Hepatocyte (in vitro differentiated cells): ENCODE measurements at regions not wholly inside any gene's neighbourhood (a gene's known extent, or its start where the extent isn't known, plus 50 kb on each side); places are given as distances from the start of the nearest gene placed in this dataset.

ENCODE experiments used
- DNase-seq: peaks from one replicate; pipeline ENCODE4 v3.0.0-alpha.2; 2016; ENCODE audit warnings: low spot score
- H2AFZ ChIP-seq: fragments of 200-600 bp; sonication (generic); 2 replicates; pipeline ENCODE4 v1.6.0; 2016; ENCODE audit warnings: antibody characterized with exemption, mild to moderate bottlenecking
- H3K27ac ChIP-seq: fragments of 200-600 bp; sonication (generic); 2 replicates; pipeline ENCODE4 v1.5.1; 2016; ENCODE audit warnings: mild to moderate bottlenecking
- H3K27me3 ChIP-seq: fragments of 200-600 bp; sonication (generic); 2 replicates; pipeline ENCODE4 v1.6.1; 2016
- H3K36me3 ChIP-seq: fragments of 200-600 bp; sonication (generic); replicated peaks from 2 replicates; pipeline ENCODE4 v1.5.1; 2016; ENCODE audit warnings: low read depth; ENCODE audit not compliant: insufficient read depth
- H3K4me1 ChIP-seq: fragments of 200-600 bp; sonication (generic); 2 replicates; pipeline ENCODE4 v1.5.1; 2016; ENCODE audit warnings: mild to moderate bottlenecking, moderate library complexity; ENCODE audit not compliant: insufficient read depth
- H3K4me2 ChIP-seq: fragments of 200-600 bp; sonication (generic); 2 replicates; pipeline ENCODE4 v1.6.0; 2016
- H3K4me3 ChIP-seq: fragments of 200-600 bp; sonication (generic); 2 replicates; pipeline ENCODE4 v1.5.1; 2016; ENCODE audit warnings: mild to moderate bottlenecking
- H3K79me2 ChIP-seq: fragments of 200-600 bp; sonication (generic); 2 replicates; pipeline ENCODE4 v1.6.0; 2017; ENCODE audit warnings: mild to moderate bottlenecking
- H3K9me2 ChIP-seq: fragments of 200-600 bp; sonication (generic); replicated peaks from 2 replicates; pipeline ENCODE4 v1.6.0; 2017; ENCODE audit warnings: mild to moderate bottlenecking; ENCODE audit not compliant: insufficient read depth
- H3K9me3 ChIP-seq: fragments of 200-600 bp; sonication (generic); 2 replicates; pipeline ENCODE4 v1.5.1; 2016; ENCODE audit warnings: low read depth, mild to moderate bottlenecking
- H4K20me1 ChIP-seq: fragments of 200-600 bp; sonication (generic); 2 replicates; pipeline ENCODE4 v1.6.0; 2016; ENCODE audit warnings: mild to moderate bottlenecking; ENCODE audit not compliant: insufficient read depth, poor library complexity, severe bottlenecking
- CTCF ChIP-seq: fragments of 200-600 bp; sonication (generic); IDR thresholded peaks from 2 replicates; pipeline ENCODE4 v1.5.1; 2016; ENCODE audit warnings: antibody characterized with exemption, mild to moderate bottlenecking; ENCODE audit not compliant: poor library complexity
- EZH2 ChIP-seq: fragments of 200-600 bp; sonication (generic); IDR thresholded peaks from 2 replicates; pipeline ENCODE4 v1.6.1; 2016; ENCODE audit warnings: antibody characterized with exemption, mild to moderate bottlenecking, borderline replicate concordance
- EZH2phosphoT487 ChIP-seq: fragments of 200-600 bp; sonication (generic); IDR thresholded peaks from one replicate; pipeline ENCODE4 v1.6.1; 2018; ENCODE audit warnings: antibody characterized with exemption, mild to moderate bottlenecking, low read depth, moderate library complexity; ENCODE audit not compliant: unreplicated experiment, severe bottlenecking
- WGBS: methylation state at CpG from one replicate; pipeline ENCODE4 v1.1.6; 2016; ENCODE audit warnings: low lambda C conversion rate; ENCODE audit errors: missing lambda C conversion rate; 5-methylcytosine and 5-hydroxymethylcytosine counted together

GRCh38 chr15:37652646-37653417 is 281.6 kb upstream of the TMCO5A start:
- Histone ChIP-seq H3K4me3 (no peak overlapping the region), H3K9me2 (no peaks in the 10 kb centered on the region), H2AFZ (no peak overlapping the region), H3K27me3 (no peaks in the 10 kb centered on the region), H4K20me1 (no peaks in the 10 kb centered on the region), H3K9me3 (no peaks in the 10 kb centered on the region), H3K4me2 (no peak overlapping the region), H3K79me2 (no peaks in the 10 kb centered on the region), H3K4me1 (no peaks in the 10 kb centered on the region), H3K36me3 (no peaks in the 10 kb centered on the region), H3K27ac (no peak overlapping the region)
- no peak for TF ChIP-seq CTCF
- no peak for TF ChIP-seq EZH2phosphoT487
- TF ChIP-seq EZH2, result no peak
- 92% methylated on average over 2 of the region's 2 CpGs for WGBS
- no peak for DNase-seq

GRCh38 chr15:37678124-37678523 is 256.3 kb upstream of the TMCO5A start:
- H2AFZ ChIP-seq, result no peak overlapping the region
- no peaks in the 10 kb centered on the region for H3K27me3 ChIP-seq
- H3K4me3 ChIP-seq, result no peak overlapping the region
- DNase-seq, result no peak
- 62% methylated on average over 3 of the region's 3 CpGs for WGBS
- H3K36me3 ChIP-seq, result no peaks in the 10 kb centered on the region
- no peaks in the 10 kb centered on the region for H3K9me2 ChIP-seq
- H3K79me2 ChIP-seq, result no peaks in the 10 kb centered on the region
- H3K27ac ChIP-seq, result no peak overlapping the region
- H3K4me2 ChIP-seq, result no peak overlapping the region
- no peaks in the 10 kb centered on the region for H3K9me3 ChIP-seq
- H4K20me1 ChIP-seq, result no peaks in the 10 kb centered on the region
- TF ChIP-seq EZH2, result no peak
- TF ChIP-seq CTCF, result no peak
- TF ChIP-seq EZH2phosphoT487, result no peak
- H3K4me1 ChIP-seq, result no peaks in the 10 kb centered on the region

GRCh38 chr15:37679627-37680026 is 254.8 kb upstream of the TMCO5A start:
- H3K9me2 ChIP-seq, result no peaks in the 10 kb centered on the region
- H3K9me3 ChIP-seq, result no peaks in the 10 kb centered on the region
- 95% methylated on average over 3 of the region's 3 CpGs for WGBS
- H3K4me3 ChIP-seq, result no peak overlapping the region
- no peaks in the 10 kb centered on the region for H3K27me3 ChIP-seq
- no peak overlapping the region for H2AFZ ChIP-seq
- TF ChIP-seq CTCF (no peak), EZH2phosphoT487 (no peak), EZH2 (no peak)
- H3K79me2 ChIP-seq, result no peaks in the 10 kb centered on the region
- DNase-seq, result no peak
- no peaks in the 10 kb centered on the region for H4K20me1 ChIP-seq
- H3K36me3 ChIP-seq, result no peaks in the 10 kb centered on the region
- no peaks in the 10 kb centered on the region for H3K4me1 ChIP-seq
- H3K4me2 ChIP-seq, result no peak overlapping the region
- H3K27ac ChIP-seq, result no peak overlapping the region
